OCI-LY1 (cell line): ENCODE measurements at regions not wholly inside any gene's neighbourhood (a gene's known extent, or its start where the extent isn't known, plus 50 kb on each side); places are given as distances from the start of the nearest gene placed in this dataset.

Experiments
- H2AFZ ChIP-seq: fragments of 200-600 bp; sonication (generic), shearing (Covaris generic); 2 replicates; pipeline ENCODE4 v1.6.0; 2014; ENCODE audit warnings: antibody characterized with exemption, mild to moderate bottlenecking, low read length
- H3F3A ChIP-seq: fragments of 200-600 bp; sonication (generic), shearing (Covaris generic); 2 replicates; pipeline ENCODE4 v1.6.0; 2014; ENCODE audit warnings: mild to moderate bottlenecking, antibody characterized with exemption, low read length, moderate library complexity; ENCODE audit not compliant: insufficient read depth
- H3K27ac ChIP-seq: fragments of 200-600 bp; sonication (generic); 2 replicates; pipeline ENCODE4 v1.5.1; 2014; ENCODE audit warnings: low read length, mixed run types, mild to moderate bottlenecking, low read depth; ENCODE audit not compliant: poor library complexity, severe bottlenecking
- H3K27me3 ChIP-seq: fragments of 200-600 bp; sonication (generic); 2 replicates; pipeline ENCODE4 v1.6.0; 2014; ENCODE audit warnings: antibody characterized with exemption, mild to moderate bottlenecking, low read length, moderate library complexity; ENCODE audit not compliant: insufficient read depth
- H3K36me3 ChIP-seq: fragments of 200-600 bp; sonication (generic); 2 replicates; pipeline ENCODE4 v1.6.1; 2014; ENCODE audit warnings: mild to moderate bottlenecking, antibody characterized with exemption, low read length, moderate library complexity, mixed read lengths; ENCODE audit not compliant: insufficient read depth
- H3K4me1 ChIP-seq: fragments of 200-600 bp; sonication (generic); 2 replicates; pipeline ENCODE4 v1.5.1; 2014; ENCODE audit warnings: mild to moderate bottlenecking, low read length, moderate library complexity; ENCODE audit not compliant: insufficient read depth, severe bottlenecking
- H3K4me2 ChIP-seq: fragments of 200-600 bp; sonication (generic), shearing (Covaris generic); 2 replicates; pipeline ENCODE4 v1.6.1; 2014; ENCODE audit warnings: low read length
- H3K4me3 ChIP-seq: fragments of 200-600 bp; sonication (generic); 2 replicates; pipeline ENCODE4 v1.5.1; 2014; ENCODE audit warnings: low read length, low read depth, mild to moderate bottlenecking, mixed read lengths; ENCODE audit not compliant: poor library complexity, severe bottlenecking
- H3K79me2 ChIP-seq: fragments of 200-600 bp; shearing (Covaris generic); 2 replicates; pipeline ENCODE4 v1.6.1; 2016; ENCODE audit warnings: mixed run types, low read length, mixed read lengths; ENCODE audit not compliant: insufficient read depth
- H3K9ac ChIP-seq: fragments of 200-600 bp; sonication (generic), shearing (Covaris generic); 2 replicates; pipeline ENCODE4 v1.6.1; 2014; ENCODE audit warnings: mild to moderate bottlenecking, low read length, mixed read lengths
- H3K9me2 ChIP-seq: fragments of 200-600 bp; sonication (generic), shearing (Covaris generic); 2 replicates; pipeline ENCODE4 v1.6.1; 2014; ENCODE audit warnings: low read depth, mild to moderate bottlenecking, low read length, mixed read lengths
- H3K9me3 ChIP-seq: fragments of 200-600 bp; shearing (Covaris generic); 2 replicates; pipeline ENCODE4 v1.6.1; 2014; ENCODE audit warnings: low read length, mixed read lengths
- H4K20me1 ChIP-seq: fragments of 200-600 bp; sonication (generic), shearing (Covaris generic); 2 replicates; pipeline ENCODE4 v1.6.0; 2016; ENCODE audit warnings: mild to moderate bottlenecking, low read length; ENCODE audit not compliant: insufficient read depth
- CTCF ChIP-seq: fragments of 200-600 bp; sonication (generic), shearing (Covaris generic); IDR thresholded peaks from 2 replicates; pipeline ENCODE4 v1.5.1; 2017; ENCODE audit warnings: mild to moderate bottlenecking, antibody characterized with exemption, low read length, moderate library complexity, mixed read lengths
- EZH2 ChIP-seq: fragments of 200-600 bp; sonication (generic), shearing (Covaris generic); IDR thresholded peaks from 2 replicates; pipeline ENCODE4 v1.8.0; 2017; ENCODE audit warnings: borderline replicate concordance, mixed run types, mild to moderate bottlenecking, antibody characterized with exemption, low read length, moderate library complexity, mixed read lengths

GRCh38 chr13:109922518-109922917 is 136.1 kb upstream of the IRS2 start:
- H3K79me2 ChIP-seq, result no peaks in the 10 kb centered on the region
- H3K36me3 ChIP-seq, result no peaks in the 10 kb centered on the region
- no peak overlapping the region for H3K9ac ChIP-seq
- no peaks in the 10 kb centered on the region for H3K4me1 ChIP-seq
- no peaks in the 10 kb centered on the region for H3F3A ChIP-seq
- no peak overlapping the region for H2AFZ ChIP-seq
- H3K27me3 ChIP-seq, result no peaks in the 10 kb centered on the region
- TF ChIP-seq EZH2 (no peak), CTCF (no peak)
- no peaks in the 10 kb centered on the region; the same call in 1 of the 2 replicates for H3K9me2 ChIP-seq
- H3K4me2 ChIP-seq, result no peak overlapping the region
- no peaks in the 10 kb centered on the region for H4K20me1 ChIP-seq
- no peak overlapping the region for H3K27ac ChIP-seq
- no peak overlapping the region for H3K4me3 ChIP-seq
- H3K9me3 ChIP-seq, result no peaks in the 10 kb centered on the region

- no peak overlapping the region for H3K27ac ChIP-seq
- H3K4me1 ChIP-seq, result no peaks in the 10 kb centered on the region
- no peaks in the 10 kb centered on the region for H3K36me3 ChIP-seq
- no peak overlapping the region for H2AFZ ChIP-seq
- H3F3A ChIP-seq, result no peaks in the 10 kb centered on the region
- TF ChIP-seq CTCF, result no peak
- no peak for TF ChIP-seq EZH2
- H3K27me3 ChIP-seq, result no peaks in the 10 kb centered on the region
- H3K9ac ChIP-seq, result no peak overlapping the region
- H4K20me1 ChIP-seq, result no peaks in the 10 kb centered on the region
- no peaks in the 10 kb centered on the region for H3K9me3 ChIP-seq
- no peaks in the 10 kb centered on the region for H3K9me2 ChIP-seq
- H3K4me2 ChIP-seq, result no peak overlapping the region
- no peak overlapping the region for H3K4me3 ChIP-seq
- no peaks in the 10 kb centered on the region for H3K79me2 ChIP-seq
Observed at GRCh38 chr13:109919715-109920375, 133.5 kb upstream of the IRS2 start.

GRCh38 chr13:109918179-109918711 is 131.9 kb upstream of the IRS2 start:
- H3F3A ChIP-seq, result no peaks in the 10 kb centered on the region
- no peaks in the 10 kb centered on the region for H3K9me2 ChIP-seq
- H3K4me2 ChIP-seq, result no peak overlapping the region
- H3K4me3 ChIP-seq, result no peak overlapping the region
- no peak overlapping the region for H3K27ac ChIP-seq
- no peaks in the 10 kb centered on the region for H4K20me1 ChIP-seq
- H3K9me3 ChIP-seq, result no peaks in the 10 kb centered on the region
- no peak for TF ChIP-seq CTCF
- no peak for TF ChIP-seq EZH2
- no peaks in the 10 kb centered on the region for H3K36me3 ChIP-seq
- no peaks in the 10 kb centered on the region for H3K27me3 ChIP-seq
- H2AFZ ChIP-seq, result no peak overlapping the region
- H3K9ac ChIP-seq, result no peak overlapping the region
- H3K79me2 ChIP-seq, result no peaks in the 10 kb centered on the region
- no peaks in the 10 kb centered on the region for H3K4me1 ChIP-seq
